Activated T-cell treated with anti-CD3 and anti-CD28 coated beads, Interleukin-2, amount 50 U/mL, for 4 hours (primary cell): ENCODE measurements at regions not wholly inside any gene's neighbourhood (a gene's known extent, or its start where the extent isn't known, plus 50 kb on each side); places are given as distances from the start of the nearest gene placed in this dataset.
"Not testable (repeated sequence)": the region's sequence is repeated elsewhere in the genome, so short reads cannot be mapped to it uniquely, and the experiment has no call there.

Experiments used
- ATAC-seq, 2 donors: fragments of 200-7000 bp; cut with Tn5 transposase; one replicate each; pipeline ENCODE4 v1.10.0; 2021
- DNase-seq: peaks from one replicate; pipeline ENCODE4 v3.0.0-alpha.2; 2020
- H3K27me3 Mint-ChIP-seq: one replicate; pipeline ENCODE4 v1.8.0; 2021; ENCODE audit warnings: low read depth, mixed read lengths
- H3K36me3 Mint-ChIP-seq: one replicate; pipeline ENCODE4 v1.8.0; 2022; ENCODE audit warnings: mixed read lengths; ENCODE audit not compliant: insufficient read depth
- H3K4me1 Mint-ChIP-seq: one replicate; pipeline ENCODE4 v1.8.0; 2021; ENCODE audit warnings: low read depth, mixed read lengths
- H3K4me3 Mint-ChIP-seq: one replicate; pipeline ENCODE4 v1.8.0; 2021; ENCODE audit warnings: mild to moderate bottlenecking, moderate library complexity, mixed read lengths
- H3K9me3 Mint-ChIP-seq: one replicate; pipeline ENCODE4 v1.8.0; 2021; ENCODE audit warnings: mixed read lengths

DNA sequence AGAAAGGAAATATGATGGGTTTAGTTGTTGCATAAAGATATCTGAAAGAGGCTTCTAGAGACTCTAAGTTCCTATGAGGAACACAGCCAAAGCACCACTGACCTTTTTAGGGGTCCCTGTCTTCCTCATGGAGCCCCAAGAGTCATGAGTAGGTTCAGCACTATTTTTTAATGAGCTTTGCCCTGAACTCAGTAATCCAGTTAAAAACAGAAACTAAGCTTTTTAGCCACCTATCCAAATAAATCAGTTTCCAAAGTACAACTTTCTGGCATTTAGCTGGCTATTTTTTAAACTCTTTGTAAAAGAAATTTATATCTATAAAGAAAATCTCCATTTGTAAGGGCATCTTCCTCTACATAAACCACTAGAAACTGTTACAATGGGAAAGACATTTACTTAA is 241.8 kb upstream of the UBASH3B start:
- H3K9me3 Mint-ChIP-seq: peaks cover 20% of the 10 kb centered on the region
- H3K4me1 Mint-ChIP-seq: no peaks in the 10 kb centered on the region
- no peak overlapping the region for H3K4me3 Mint-ChIP-seq
- H3K36me3 Mint-ChIP-seq: no peaks in the 10 kb centered on the region
- ATAC-seq (no peak), DNase-seq (no peak)
- peaks cover 6% of the 10 kb centered on the region for H3K27me3 Mint-ChIP-seq

DNA sequence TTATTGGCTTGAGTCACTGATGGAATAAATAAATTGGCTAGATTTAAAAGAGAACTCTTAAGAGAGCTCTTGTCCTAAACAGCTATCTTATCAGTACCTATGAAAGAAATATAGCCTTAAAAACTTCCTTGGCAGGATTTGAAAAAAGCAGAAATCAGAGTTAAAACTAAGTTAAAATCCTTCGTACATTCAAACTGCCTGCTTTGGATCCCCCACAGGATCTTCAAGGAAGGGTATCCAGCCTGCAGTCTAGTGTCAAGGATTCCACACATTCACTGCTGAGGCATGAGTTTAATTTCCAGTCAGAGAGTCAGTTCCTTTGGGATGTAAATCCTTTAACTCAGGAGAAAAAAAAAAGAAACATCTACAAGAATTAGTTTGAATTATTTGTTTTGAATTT is 242.9 kb upstream of the UBASH3B start:
- ATAC-seq (no peak), DNase-seq (no peak)
- no peaks in the 10 kb centered on the region for H3K4me1 Mint-ChIP-seq
- H3K27me3 Mint-ChIP-seq: peaks cover 3% of the 10 kb centered on the region
- H3K36me3 Mint-ChIP-seq: no peaks in the 10 kb centered on the region
- peaks cover 12% of the 10 kb centered on the region for H3K9me3 Mint-ChIP-seq
- no peak overlapping the region for H3K4me3 Mint-ChIP-seq

DNA sequence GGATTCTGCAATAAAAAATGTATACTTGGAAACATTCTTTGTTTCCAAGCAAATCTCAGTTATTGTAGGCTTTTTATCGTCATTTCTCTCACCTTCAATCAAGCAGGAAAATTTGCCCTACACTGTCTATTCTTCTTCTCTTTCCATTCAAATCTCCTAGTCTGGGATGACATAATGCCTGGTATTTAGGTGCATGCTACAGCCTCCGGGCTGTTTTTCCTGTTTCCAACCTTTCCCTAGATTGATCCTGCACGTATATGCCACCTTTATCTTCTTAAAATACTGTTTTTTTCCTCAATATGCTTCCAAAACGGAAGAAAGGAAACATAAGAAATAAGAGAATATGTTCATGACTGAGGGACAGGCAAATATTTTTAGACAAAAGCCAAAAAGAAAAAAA is 249.1 kb upstream of the UBASH3B start:
- ATAC-seq (no peak), DNase-seq (no peak)
- no peak overlapping the region for H3K4me3 Mint-ChIP-seq
- no peaks in the 10 kb centered on the region for H3K36me3 Mint-ChIP-seq
- H3K9me3 Mint-ChIP-seq: no peaks in the 10 kb centered on the region
- H3K27me3 Mint-ChIP-seq: peaks cover 3% of the 10 kb centered on the region
- no peaks in the 10 kb centered on the region for H3K4me1 Mint-ChIP-seq

DNA sequence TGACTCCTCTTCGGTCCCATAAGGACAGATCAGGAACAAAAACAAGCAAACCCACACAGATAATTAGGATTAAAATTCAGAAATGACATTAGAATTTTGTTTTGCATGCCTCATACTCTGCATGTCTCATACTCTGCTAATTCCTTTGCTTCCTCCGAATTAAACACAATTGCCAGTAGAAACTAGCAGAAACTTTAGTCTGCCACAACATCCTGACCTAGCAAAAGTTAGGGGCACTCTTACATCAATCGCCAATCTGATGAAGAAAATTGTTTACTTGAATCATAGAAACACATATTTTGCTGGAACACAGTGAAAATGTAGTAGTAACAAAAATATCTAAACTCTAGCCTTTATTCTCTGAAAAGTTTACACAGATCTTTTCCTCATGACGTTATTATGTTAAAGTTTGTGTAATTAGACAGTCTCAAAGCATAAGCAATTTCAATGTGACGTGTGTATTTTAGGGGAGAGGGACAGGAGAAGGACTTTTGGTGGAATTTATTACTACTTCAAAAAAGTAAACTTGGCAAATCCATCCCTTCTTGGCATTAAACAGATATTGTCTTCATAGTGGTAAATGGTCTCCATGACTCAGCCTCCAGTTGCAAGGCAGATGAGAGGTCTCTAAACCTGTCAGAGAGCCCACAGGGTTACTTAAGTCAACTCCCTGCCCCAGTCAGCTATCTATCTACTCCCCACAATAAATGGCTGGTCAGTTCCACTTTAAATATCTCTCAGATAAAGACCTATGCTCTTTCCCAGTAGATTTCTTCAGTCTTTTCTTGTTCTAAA is 249.8 kb upstream of the UBASH3B start:
- H3K36me3 Mint-ChIP-seq: no peaks in the 10 kb centered on the region
- no peaks in the 10 kb centered on the region for H3K4me1 Mint-ChIP-seq
- no peak overlapping the region for H3K4me3 Mint-ChIP-seq
- H3K27me3 Mint-ChIP-seq: peaks cover 6% of the 10 kb centered on the region
- DNase-seq (no peak), ATAC-seq (no peak)
- no peaks in the 10 kb centered on the region for H3K9me3 Mint-ChIP-seq

DNA sequence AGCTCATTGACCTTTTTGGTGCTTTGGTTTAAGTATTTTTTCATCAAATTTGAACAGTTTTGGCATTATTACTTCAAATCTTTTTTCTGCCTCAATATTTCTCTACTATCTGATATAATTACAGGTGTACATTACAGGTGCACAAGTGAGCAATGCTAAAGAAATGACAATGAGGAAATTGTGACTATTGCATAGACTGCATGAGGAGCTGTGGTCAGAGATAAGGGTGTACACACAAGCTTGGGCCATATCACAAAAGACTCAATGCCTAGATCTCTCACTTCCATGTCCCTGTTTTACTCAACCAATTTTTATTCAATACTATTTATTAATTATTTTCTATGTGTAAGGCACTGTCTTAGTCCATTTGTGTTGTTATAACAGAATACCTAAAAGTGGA is 251.0 kb upstream of the UBASH3B start:
- Mint-ChIP-seq H3K4me1 (no peaks in the 10 kb centered on the region), H3K27me3 (peaks cover 6% of the 10 kb centered on the region), H3K9me3 (no peaks in the 10 kb centered on the region), H3K4me3 (no peak overlapping the region), H3K36me3 (no peaks in the 10 kb centered on the region)
- ATAC-seq (no peak), DNase-seq (no peak)

DNA sequence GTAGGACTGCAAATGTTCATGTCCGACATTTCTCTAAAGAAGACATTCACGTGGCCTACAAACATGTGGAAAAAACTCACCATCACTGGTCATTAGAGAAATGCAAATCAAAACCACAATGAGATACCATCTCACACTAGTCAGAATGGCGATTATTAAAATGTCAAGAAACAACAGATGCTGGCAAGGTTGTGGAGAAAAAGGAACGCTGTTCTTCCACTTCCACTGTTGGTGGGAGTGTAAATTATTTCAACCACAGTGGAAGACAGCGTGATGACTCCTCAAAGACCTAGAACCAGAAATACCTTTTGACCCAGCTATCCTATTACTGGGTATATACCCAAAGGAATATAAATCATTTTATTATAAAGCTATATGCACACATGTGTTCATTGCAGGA is 253.9 kb upstream of the UBASH3B start:
- H3K4me3 Mint-ChIP-seq, ATAC-seq, H3K4me1 Mint-ChIP-seq, H3K9me3 Mint-ChIP-seq, H3K36me3 Mint-ChIP-seq, DNase-seq, H3K27me3 Mint-ChIP-seq: not testable (repeated sequence)

DNA sequence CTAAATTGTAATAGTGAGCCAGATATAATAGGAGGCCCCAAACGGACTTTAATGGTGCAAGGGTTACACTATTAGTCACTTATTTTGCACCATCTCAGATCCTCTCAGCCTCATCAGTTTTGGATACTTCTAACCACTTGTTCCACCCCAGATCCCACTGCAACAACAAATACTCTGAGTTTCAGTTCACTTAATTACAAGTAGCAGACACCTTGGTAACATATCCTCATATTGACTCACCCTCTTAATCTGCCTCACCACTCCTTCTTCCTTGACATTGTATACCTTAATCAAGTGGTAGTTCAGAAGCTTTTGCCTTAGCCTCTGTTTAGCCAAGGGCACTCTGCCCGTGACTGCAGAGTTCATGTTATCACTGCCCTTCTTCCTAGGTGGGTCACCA is 256.1 kb upstream of the UBASH3B start:
- H3K9me3 Mint-ChIP-seq: no peaks in the 10 kb centered on the region
- H3K27me3 Mint-ChIP-seq: peaks cover 4% of the 10 kb centered on the region
- H3K4me1 Mint-ChIP-seq: no peaks in the 10 kb centered on the region
- H3K4me3 Mint-ChIP-seq: no peak overlapping the region
- DNase-seq: no peak
- ATAC-seq: peak in 1 of 2 donors; percentile 35
- H3K36me3 Mint-ChIP-seq: no peaks in the 10 kb centered on the region

DNA sequence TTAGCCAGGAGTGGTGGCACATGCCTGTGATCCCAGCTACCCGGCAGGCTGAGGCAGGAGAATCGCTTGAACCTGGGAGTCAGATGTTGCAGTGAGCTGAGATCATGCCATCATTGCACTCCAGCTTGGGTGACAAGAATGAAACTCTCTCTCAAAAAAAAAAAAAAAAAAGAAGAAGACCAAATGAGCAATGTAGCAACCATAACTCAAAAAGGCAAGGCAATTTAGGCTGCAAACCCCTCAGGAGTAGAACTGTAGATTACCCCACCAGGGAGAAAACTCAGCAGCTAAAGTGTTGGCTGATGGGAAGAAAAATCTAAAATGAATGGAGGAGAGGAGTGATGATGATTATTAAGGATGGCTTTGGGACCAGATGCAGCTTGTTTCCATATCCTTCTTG is 256.7 kb upstream of the UBASH3B start:
- no peak for DNase-seq
- no peaks in the 10 kb centered on the region for H3K9me3 Mint-ChIP-seq
- H3K4me3 Mint-ChIP-seq: no peak overlapping the region
- no peaks in the 10 kb centered on the region for H3K4me1 Mint-ChIP-seq
- H3K27me3 Mint-ChIP-seq: peaks cover 4% of the 10 kb centered on the region
- H3K36me3 Mint-ChIP-seq: no peaks in the 10 kb centered on the region
- no peak for ATAC-seq

DNA sequence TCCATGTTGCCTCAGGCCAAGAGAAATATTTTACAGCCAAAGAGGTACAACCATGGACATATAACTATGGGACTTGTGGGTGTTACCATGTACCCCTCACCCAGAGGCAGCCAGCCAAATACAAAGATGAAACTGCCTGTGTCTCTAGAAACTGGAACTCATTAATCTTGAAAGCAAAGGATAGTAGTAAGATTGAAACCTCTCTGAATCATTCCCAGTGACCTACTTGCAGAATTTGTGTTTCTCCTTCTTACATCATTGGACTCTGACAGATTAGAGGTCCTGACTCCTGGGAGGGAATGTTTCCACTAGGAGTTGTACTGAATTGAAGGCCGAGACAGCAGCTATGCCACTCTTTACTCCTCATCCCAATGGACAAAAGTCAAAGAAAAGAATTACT is 257.4 kb upstream of the UBASH3B start:
- no peak for ATAC-seq
- H3K9me3 Mint-ChIP-seq: no peaks in the 10 kb centered on the region
- no peaks in the 10 kb centered on the region for H3K4me1 Mint-ChIP-seq
- no peak overlapping the region for H3K4me3 Mint-ChIP-seq
- peaks cover 4% of the 10 kb centered on the region for H3K27me3 Mint-ChIP-seq
- H3K36me3 Mint-ChIP-seq: no peaks in the 10 kb centered on the region
- DNase-seq: no peak

DNA sequence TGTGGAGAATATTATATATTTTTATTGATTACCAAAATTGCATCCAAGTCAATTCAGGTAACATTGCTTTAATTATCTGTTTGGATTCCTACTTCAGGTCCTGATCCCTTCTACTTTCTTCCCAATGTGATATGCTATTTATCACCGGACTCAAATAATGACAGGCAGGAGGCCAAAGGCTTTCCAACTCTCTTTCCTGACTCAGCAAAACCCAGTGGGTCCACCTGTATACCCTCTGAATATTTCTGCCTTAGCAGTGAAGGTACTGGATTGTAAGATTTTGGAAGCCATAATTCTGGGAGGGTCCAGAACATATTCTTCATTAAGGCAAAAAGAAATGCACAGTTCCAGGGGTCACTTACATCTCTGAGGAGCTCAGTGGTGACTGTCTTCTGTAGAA is 260.2 kb upstream of the UBASH3B start:
- no peaks in the 10 kb centered on the region for H3K9me3 Mint-ChIP-seq
- H3K4me1 Mint-ChIP-seq: no peaks in the 10 kb centered on the region
- DNase-seq: no peak
- no peaks in the 10 kb centered on the region for H3K27me3 Mint-ChIP-seq
- no peak for ATAC-seq
- H3K36me3 Mint-ChIP-seq: no peaks in the 10 kb centered on the region
- H3K4me3 Mint-ChIP-seq: no peak overlapping the region

DNA sequence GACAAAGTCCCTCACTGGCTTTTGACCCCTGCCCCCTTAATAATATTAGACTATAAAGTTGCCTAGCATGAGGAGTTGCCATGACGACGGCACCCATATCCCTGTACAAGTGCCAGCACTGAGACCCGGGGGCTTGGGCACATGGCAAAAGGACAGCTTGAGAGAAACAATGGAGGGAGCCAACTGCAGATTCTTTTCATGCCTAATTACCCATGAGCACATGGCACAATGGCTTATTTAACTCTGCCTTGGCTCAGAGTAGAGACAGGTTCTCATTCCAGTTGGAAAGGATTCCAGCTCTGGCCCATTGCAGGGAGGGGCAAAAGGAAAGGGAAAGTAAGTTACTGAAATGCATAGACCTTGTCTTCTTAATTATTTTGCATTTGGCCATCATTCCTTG is 261.2 kb upstream of the UBASH3B start:
- Mint-ChIP-seq H3K4me1 (no peaks in the 10 kb centered on the region), H3K9me3 (no peaks in the 10 kb centered on the region), H3K36me3 (no peaks in the 10 kb centered on the region), H3K27me3 (no peaks in the 10 kb centered on the region), H3K4me3 (no peak overlapping the region)
- no peak for ATAC-seq
- DNase-seq: no peak

DNA sequence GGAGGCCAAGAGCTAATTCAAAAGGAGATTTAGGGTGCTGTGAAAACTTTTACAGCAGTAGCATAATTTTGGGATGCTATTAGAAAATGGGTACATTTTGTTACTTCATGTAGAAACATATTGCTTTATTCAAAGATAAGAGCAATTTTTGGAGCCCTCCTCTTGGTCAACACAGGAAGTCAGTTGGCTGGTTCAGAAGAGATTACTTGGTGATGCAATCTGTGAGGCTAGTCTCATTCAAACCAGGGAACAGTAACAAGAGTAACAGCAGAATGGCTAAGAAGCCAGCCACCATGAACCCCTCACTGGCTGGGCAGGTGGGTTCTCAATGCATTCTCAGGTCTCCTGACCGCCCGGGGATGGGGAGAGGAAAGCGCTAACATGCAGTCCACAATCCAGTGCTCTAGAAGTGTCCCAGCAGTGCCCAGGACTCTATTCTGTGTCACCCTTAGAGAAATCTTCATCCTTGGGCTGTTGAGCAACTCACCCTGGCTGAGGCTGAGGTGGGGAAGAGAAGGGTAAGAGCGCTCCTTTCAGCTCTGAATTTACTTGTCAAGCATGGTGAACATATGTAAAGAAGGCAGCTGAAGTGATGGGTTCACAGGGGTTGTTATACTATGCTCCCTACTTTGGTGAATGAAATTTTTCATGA is 262.2 kb upstream of the UBASH3B start:
- Mint-ChIP-seq H3K9me3 (no peaks in the 10 kb centered on the region), H3K4me3 (no peak overlapping the region), H3K27me3 (no peaks in the 10 kb centered on the region), H3K4me1 (no peaks in the 10 kb centered on the region), H3K36me3 (no peaks in the 10 kb centered on the region)
- no peak for ATAC-seq
- DNase-seq: no peak

DNA sequence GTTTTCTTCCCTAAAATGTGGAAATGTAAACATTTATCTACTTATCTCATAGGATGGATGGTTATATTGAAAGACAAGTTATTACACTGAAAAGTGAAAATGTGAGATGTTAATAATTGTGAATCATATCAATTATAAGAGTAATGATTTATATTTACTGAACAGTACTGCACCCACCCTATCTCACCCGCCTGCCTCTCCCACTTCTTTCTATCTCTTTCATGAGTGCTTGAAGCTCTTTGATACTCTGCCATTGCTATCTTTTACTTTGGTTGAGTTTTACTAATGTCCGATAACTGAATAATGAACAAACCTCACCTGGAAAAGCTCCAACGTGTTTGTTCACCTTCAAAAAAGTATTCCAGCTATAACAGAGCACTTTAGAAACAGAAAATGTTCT is 263.0 kb upstream of the UBASH3B start:
- ATAC-seq (no peak), DNase-seq (no peak)
- Mint-ChIP-seq H3K9me3 (no peaks in the 10 kb centered on the region), H3K4me1 (no peaks in the 10 kb centered on the region), H3K27me3 (no peaks in the 10 kb centered on the region), H3K4me3 (no peak overlapping the region), H3K36me3 (no peaks in the 10 kb centered on the region)

DNA sequence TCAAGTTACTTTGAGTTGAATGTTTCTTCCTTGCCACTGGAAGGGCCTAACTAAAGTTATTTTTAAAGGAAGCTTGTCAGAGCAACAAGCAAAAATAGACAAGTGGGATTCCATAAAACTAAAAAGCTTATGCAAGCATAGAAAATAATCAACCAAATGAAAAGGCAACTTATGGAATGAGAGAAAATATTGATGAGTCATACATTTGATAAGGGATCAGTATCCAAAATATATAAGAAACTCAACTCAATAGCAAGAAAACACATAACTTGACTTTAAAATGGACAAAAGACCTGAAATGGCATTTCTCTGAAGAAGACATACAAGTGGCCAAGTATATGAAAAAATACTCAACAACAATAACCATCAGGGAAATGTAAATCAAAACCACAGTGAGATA is 264.5 kb upstream of the UBASH3B start:
- no peaks in the 10 kb centered on the region for H3K4me1 Mint-ChIP-seq
- no peaks in the 10 kb centered on the region for H3K36me3 Mint-ChIP-seq
- DNase-seq (no peak), ATAC-seq (no peak)
- H3K9me3 Mint-ChIP-seq: no peaks in the 10 kb centered on the region
- no peak overlapping the region for H3K4me3 Mint-ChIP-seq
- no peaks in the 10 kb centered on the region for H3K27me3 Mint-ChIP-seq

DNA sequence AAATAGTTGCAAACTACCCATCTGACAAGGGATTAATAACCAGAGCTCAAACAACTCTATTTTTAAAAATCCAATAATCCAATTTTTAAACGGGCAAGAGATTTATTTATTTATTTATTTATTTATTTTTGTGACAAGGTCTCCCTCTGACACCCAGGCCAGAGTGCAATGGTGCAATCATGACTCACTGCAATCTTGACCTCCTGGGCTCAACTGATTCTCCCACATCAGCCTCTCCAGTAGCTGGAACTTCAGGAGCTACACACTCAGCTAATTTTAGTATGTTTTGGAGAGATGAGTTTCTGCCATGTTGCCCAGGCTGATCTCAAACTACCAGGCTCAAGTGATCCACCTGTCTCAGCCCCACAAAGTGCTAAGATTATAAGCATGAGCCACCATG is 267.2 kb upstream of the BLID start:
- Mint-ChIP-seq H3K9me3 (peaks cover 22% of the 10 kb centered on the region), H3K27me3 (no peaks in the 10 kb centered on the region)
- ATAC-seq: no peak

More for the DNA sequence above, 267.2 kb upstream of the BLID start:
- Mint-ChIP-seq H3K36me3 (no peaks in the 10 kb centered on the region), H3K4me3 (no peak overlapping the region), H3K4me1 (no peaks in the 10 kb centered on the region)
- no peak for DNase-seq
